H7 (cell line): ENCODE measurements at regions not wholly inside any gene's neighbourhood (a gene's known extent, or its start where the extent isn't known, plus 50 kb on each side); places are given as distances from the start of the nearest gene placed in this dataset.
"Not testable (repeated sequence)": the region's sequence is repeated elsewhere in the genome, so short reads cannot be mapped to it uniquely, and the experiment has no call there.

Experiments used
- DNase-seq: peaks from one replicate; pipeline ENCODE4 v3.0.0; 2012
- H3K27me3 ChIP-seq: 2 replicates; pipeline ENCODE4 v1.6.0; 2011; ENCODE audit warnings: mild to moderate bottlenecking, low read length; ENCODE audit not compliant: control insufficient read depth, insufficient read depth
- H3K36me3 ChIP-seq: replicated peaks from 2 replicates; pipeline ENCODE4 v1.5.1; 2011; ENCODE audit warnings: low read length; ENCODE audit not compliant: control insufficient read depth, insufficient read depth
- H3K4me3 ChIP-seq: 2 replicates; pipeline ENCODE4 v1.5.1; 2011; ENCODE audit warnings: low read depth, mild to moderate bottlenecking, control low read depth, low read length, moderate library complexity; ENCODE audit not compliant: insufficient read depth

DNA sequence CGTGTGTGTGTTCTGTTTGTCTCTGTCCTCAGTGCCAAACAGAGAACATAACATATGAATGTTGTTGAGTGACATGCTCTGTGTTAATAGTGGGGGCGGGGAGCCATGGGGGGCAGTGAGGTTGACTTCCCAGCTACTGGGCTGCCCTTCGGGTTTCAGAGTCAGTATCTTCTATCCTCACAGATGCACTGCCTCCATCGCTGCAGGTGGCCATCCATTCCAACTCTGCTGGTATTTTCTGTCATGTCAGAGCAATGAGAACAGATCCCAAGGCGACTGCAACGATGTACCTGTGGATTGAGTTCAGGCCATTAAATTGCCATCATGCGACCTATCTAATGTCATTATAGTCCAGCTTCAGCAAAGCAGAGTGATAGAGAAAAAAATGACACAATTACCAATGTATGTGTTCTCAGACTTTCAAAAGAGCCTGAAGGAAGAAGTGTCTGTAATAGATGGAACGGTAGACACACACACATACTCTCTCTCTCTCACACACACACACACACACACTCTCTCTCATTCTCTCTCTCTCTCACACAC, 418.5 kb downstream of the RWDD3 start:
- Histone ChIP-seq H3K27me3 (no peaks in the 10 kb centered on the region), H3K36me3 (no peaks in the 10 kb centered on the region), H3K4me3 (no peak overlapping the region)
- no peak for DNase-seq

- DNase-seq = no peak
- no peaks in the 10 kb centered on the region for H3K27me3 ChIP-seq
Measured at GRCh38 chr1:95653618-95654017, 419.6 kb downstream of the RWDD3 start.

GRCh38 chr1:95655321-95656020, 421.5 kb downstream of the RWDD3 start:
- no peak overlapping the region for H3K4me3 ChIP-seq
- no peaks in the 10 kb centered on the region for H3K27me3 ChIP-seq
- no peaks in the 10 kb centered on the region for H3K36me3 ChIP-seq
- DNase-seq = no peak

More at GRCh38 chr1:95653618-95654017, 419.6 kb downstream of the RWDD3 start:
- Histone ChIP-seq H3K36me3 (no peaks in the 10 kb centered on the region), H3K4me3 (no peak overlapping the region)

DNA sequence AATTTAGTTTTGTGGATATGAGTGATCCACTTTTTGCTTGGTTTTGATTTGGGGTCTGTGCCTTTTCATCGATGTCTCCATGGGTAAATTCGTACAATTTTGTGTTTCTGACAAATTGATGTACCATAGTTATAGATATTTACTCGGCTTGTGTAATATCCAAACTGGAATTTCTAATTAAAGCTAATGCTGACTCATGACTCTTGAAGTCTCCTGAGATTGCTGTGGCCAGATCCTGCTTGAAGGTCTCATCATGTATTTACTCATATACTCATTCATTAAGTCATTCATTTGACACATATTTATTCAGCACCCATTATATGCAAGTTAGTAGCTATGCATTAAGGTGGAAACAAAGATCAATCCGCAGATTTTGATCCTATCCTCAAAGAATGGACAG, 423.2 kb downstream of the RWDD3 start:
- no peak for DNase-seq
- Histone ChIP-seq H3K36me3 (no peaks in the 10 kb centered on the region), H3K4me3 (no peak overlapping the region), H3K27me3 (no peaks in the 10 kb centered on the region)

DNA sequence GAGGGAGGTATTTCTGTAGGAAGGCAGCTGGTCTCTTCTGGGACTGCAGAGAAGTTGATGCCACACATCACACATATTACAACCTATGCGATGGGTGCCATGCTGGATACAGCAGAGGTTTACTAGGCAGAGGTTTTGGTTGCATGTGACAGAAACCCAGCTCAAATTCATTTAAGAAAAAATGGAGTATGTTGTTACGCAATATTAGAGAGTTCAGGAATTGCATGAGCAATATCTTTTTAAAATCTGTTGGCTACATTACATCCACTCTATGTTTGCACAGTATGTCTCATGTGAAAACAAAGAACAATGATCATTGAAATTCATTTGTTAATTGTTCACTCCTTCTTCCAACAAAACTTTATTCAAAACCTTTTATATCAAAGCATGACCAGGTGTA, 425.2 kb downstream of the RWDD3 start:
- H3K27me3 ChIP-seq = no peaks in the 10 kb centered on the region
- no peak overlapping the region for H3K4me3 ChIP-seq
- DNase-seq = no peak
- no peaks in the 10 kb centered on the region for H3K36me3 ChIP-seq

- DNase-seq = no peak
- H3K4me3 ChIP-seq = no peak overlapping the region
- H3K27me3 ChIP-seq = no peaks in the 10 kb centered on the region
- H3K36me3 ChIP-seq = no peaks in the 10 kb centered on the region
Measured at GRCh38 chr1:95659588-95659987, 425.6 kb downstream of the RWDD3 start.

DNA sequence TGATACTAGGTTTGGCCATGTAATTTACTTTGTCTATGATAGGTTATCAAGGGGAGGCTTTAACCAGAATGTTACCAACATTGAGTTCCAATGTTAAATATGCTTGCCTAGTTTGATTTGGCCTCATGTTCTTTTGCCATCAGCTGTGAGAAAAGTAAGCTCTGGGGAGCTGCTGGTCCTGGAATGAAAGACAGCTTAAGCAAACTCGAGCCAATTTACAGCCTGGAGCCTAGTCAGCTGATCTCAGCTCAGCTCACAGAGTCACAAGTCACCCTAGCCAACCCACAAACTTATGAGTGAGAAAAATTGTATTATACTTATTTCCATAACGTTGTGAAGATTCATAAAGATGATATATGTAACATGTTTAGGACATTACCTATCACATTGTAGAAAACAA, 426.7 kb downstream of the RWDD3 start:
- no peak for DNase-seq
- no peak overlapping the region for H3K4me3 ChIP-seq
- H3K36me3 ChIP-seq = no peaks in the 10 kb centered on the region
- H3K27me3 ChIP-seq = no peaks in the 10 kb centered on the region

DNA sequence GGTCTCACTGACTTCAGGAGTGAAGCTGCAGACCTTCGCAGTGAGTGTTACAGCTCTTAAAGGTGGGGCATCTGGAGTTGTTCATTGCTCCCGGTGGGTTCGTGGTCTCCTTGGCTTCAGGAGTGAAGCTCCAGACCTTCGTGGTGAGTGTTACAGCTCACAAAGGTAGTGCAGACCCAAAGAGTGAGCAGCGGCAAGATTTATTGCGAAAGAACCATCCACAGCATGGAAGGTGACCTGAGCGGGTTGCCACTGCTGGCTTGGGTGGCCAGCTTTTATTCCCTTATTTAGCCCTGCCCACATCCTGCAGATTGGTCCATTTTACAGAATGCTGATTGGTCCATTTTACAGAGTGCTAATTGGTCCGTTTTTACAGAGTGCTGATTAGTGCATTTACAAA, 429.5 kb downstream of the RWDD3 start:
- not testable (repeated sequence) for H3K4me3 ChIP-seq, DNase-seq, H3K36me3 ChIP-seq, H3K27me3 ChIP-seq

DNA sequence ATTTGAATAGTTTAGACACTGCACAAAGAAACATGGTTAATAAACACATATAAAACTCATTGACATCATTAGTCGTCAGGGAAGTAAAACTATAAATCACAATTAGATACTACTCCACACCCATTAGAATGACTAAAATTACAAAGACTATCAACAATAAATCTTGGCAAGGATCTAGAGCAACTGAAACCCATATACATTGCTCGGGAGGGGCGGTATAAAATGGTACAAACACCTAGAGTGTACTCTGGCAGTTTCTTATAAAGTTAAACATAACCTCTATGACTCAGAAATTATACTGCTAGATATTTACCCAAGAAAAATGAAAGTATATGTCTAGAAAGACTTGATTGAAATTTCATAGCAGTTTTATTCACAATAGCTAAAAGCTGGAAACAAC, 434.2 kb downstream of the RWDD3 start:
- no peaks in the 10 kb centered on the region for H3K36me3 ChIP-seq
- no peaks in the 10 kb centered on the region for H3K27me3 ChIP-seq
- DNase-seq = no peak
- H3K4me3 ChIP-seq = no peak overlapping the region

DNA sequence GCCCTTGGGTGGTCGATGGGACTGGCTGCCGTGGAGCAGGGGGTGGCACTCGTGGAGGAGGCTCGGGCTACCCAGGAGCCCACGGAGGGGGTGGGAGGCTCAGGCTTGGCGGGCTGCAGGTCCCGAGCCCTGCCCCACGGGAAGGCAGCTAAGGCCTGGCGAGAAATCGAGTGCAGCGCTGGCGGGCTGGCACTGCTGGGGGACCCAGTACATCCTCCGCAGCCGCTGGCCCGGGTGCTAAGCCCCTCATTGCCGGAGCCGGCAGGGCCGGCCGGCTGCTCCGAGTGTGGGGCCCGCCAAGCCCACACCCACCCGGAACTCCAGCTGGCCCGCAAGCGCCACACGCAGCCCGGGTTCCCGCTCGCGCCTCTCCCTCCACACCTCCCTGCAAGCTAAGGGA, 435.6 kb downstream of the RWDD3 start:
- H3K4me3 ChIP-seq, H3K27me3 ChIP-seq, DNase-seq, H3K36me3 ChIP-seq: not testable (repeated sequence)

DNA sequence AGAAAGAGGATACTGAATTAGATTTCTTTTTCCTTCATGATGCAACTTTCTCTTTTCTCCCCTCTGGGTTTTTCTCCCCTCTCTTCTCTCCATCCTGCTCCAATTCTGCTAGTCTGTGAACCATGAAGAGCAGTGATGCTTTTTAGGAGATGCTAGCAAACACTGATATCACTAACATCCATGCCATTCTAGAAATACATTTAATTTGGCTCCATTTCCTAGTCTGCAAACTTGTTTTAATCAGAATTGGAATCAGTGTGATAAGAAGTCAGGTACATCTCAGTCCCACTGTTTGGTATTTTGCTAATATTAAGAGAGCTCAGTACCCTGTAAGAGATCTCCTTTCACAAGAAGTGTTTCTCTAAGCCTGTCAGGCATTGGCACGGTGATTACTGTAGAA, 437.1 kb downstream of the RWDD3 start:
- DNase-seq = no peak
- no peaks in the 10 kb centered on the region for H3K27me3 ChIP-seq
- no peaks in the 10 kb centered on the region for H3K36me3 ChIP-seq
- H3K4me3 ChIP-seq = no peak overlapping the region

GRCh38 chr1:95679262-95679661, 445.3 kb downstream of the RWDD3 start:
- H3K27me3 ChIP-seq = no peaks in the 10 kb centered on the region
- peak; percentile 5 for DNase-seq

DNA sequence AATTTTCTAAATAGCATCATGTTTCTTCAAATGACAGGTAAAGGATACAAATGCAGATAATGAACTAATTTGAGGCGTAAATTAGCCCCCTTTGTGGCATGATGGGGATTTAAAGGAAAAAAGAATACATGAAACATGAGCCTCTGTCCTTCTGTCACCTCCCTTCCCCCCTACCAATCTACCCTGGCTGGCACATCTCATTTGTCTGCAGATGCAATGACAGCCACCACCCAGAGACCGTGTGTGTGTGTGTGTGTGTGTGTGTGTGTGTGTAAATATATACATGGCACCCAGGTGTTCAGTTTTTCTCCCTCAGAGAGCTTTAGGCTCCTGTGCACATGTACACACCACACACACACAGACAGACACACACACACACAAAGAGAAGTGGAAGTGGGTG, 451.1 kb downstream of the RWDD3 start:
- DNase-seq = no peak
- Histone ChIP-seq H3K36me3 (no peaks in the 10 kb centered on the region), H3K4me3 (no peak overlapping the region)

More at GRCh38 chr1:95679262-95679661, 445.3 kb downstream of the RWDD3 start:
- Histone ChIP-seq H3K36me3 (no peaks in the 10 kb centered on the region), H3K4me3 (no peak overlapping the region)

GRCh38 chr1:95686217-95686616, 452.2 kb downstream of the RWDD3 start:
- no peak overlapping the region for H3K4me3 ChIP-seq
- no peaks in the 10 kb centered on the region for H3K36me3 ChIP-seq
- H3K27me3 ChIP-seq = no peaks in the 10 kb centered on the region
- DNase-seq = no peak

More for the DNA sequence above, 451.1 kb downstream of the RWDD3 start:
- no peaks in the 10 kb centered on the region for H3K27me3 ChIP-seq

- no peaks in the 10 kb centered on the region for H3K27me3 ChIP-seq
- no peaks in the 10 kb centered on the region for H3K36me3 ChIP-seq
- no peak overlapping the region for H3K4me3 ChIP-seq
- DNase-seq = no peak
Measured at GRCh38 chr1:95699149-95699953, 465.3 kb downstream of the RWDD3 start.
